ENCODE measurements at regions not wholly inside any gene's neighbourhood (a gene's known extent, or its start where the extent isn't known, plus 50 kb on each side); places are given as distances from the start of the nearest gene placed in this dataset.

GRCh38 chr2:204370172-204370718 is 175.0 kb upstream of the PARD3B start:
- no peaks in the 10 kb centered on the region for H3K27me3 ChIP-seq
- H3K9me3 ChIP-seq: no peaks in the 10 kb centered on the region
- no peaks in the 10 kb centered on the region for H3K36me3 ChIP-seq
- WGBS, 2 donors: 57 to 68% methylated on average over 4 of the region's 4 CpGs
- TF ChIP-seq POLR2AphosphoS5 (IDR thresholded peaks at IDR 0.05): no peak
- no peak for TF ChIP-seq POLR2A (IDR thresholded peaks at IDR 0.05)
- no peak for TF ChIP-seq CTCF (IDR thresholded peaks at IDR 0.05)
- TF ChIP-seq EP300 (IDR thresholded peaks at IDR 0.05): no peak
- no peak overlapping the region for H3K4me3 ChIP-seq
- intact Hi-C loops (cut with DNase I): no loop called here
- H3K4me1 ChIP-seq: no peaks in the 10 kb centered on the region
- no peak overlapping the region for H3K27ac ChIP-seq
- DNase-seq: no peak

DNA sequence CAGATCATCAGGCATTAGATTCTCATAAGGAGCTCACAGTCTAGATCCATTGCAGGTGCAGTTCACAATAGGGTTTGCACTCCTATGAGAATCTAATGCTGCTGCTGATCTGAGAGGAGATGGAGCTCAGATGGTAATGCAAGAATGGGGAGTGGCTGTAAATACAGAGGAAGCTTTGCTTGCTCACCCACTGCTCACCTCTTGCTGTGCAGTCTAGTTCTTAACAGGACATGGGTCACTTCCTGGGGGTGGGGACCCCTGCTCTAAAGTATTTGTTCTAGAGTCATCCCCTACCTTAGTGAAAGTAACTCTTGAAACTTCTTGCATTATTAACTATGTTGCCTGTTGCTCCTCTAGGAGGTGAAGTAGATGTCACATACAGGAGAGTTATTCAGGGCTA is 171.3 kb upstream of the PARD3B start:
- Histone ChIP-seq H3K36me3 (no peaks in the 10 kb centered on the region), H3K27me3 (no peaks in the 10 kb centered on the region), H3K27ac (no peak overlapping the region), H3K4me1 (no peaks in the 10 kb centered on the region), H3K9me3 (no peaks in the 10 kb centered on the region), H3K4me3 (no peak overlapping the region)
- intact Hi-C loops (cut with DNase I): no loop called here
- DNase-seq: no peak
- TF ChIP-seq CTCF (IDR thresholded peaks at IDR 0.05) (no peak), EP300 (IDR thresholded peaks at IDR 0.05) (no peak), POLR2AphosphoS5 (IDR thresholded peaks at IDR 0.05) (no peak), POLR2A (IDR thresholded peaks at IDR 0.05) (no peak)

DNA sequence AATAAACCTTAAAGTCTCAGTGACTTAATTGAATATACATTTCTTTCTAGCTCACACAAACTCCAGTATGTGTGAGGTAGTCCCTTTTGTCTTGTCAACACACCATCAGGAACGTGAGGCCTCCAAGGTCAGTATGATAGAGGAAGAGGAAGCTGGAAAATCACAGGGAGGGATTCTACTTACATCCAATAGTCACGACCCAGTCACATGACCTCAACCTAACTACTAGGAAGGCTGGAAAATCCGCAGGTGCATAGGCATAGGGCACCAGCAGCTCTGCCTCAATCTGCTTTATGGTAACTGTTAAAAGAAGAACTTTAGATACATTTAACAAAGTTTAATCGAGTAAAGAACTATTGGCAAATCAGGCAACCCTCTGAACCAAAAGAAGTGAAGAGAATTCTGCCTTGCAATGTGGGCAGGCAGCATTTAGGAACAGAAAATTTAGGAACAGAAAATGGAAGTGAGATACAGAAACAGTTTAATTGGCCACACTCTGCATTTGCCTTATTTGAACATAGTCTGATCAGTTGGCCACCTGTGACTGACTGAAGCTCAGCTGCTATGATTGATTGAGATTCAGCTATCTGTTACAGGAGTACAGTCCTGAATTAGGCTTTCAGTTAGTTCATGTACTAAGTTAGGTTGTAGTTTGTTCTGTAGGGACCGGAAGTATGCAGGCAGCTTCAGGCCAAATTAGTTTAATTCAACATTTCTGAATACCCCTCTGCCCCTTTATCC is 165.0 kb upstream of the PARD3B start:
- TF ChIP-seq EP300 (IDR thresholded peaks at IDR 0.05) (no peak), POLR2A (IDR thresholded peaks at IDR 0.05) (no peak), POLR2AphosphoS5 (IDR thresholded peaks at IDR 0.05) (no peak), CTCF (IDR thresholded peaks at IDR 0.05) (no peak)
- H3K27me3 ChIP-seq: no peaks in the 10 kb centered on the region
- no peaks in the 10 kb centered on the region for H3K9me3 ChIP-seq
- H3K4me1 ChIP-seq: no peaks in the 10 kb centered on the region
- no peak for DNase-seq
- intact Hi-C loops (cut with DNase I): no loop called here
- H3K36me3 ChIP-seq: no peaks in the 10 kb centered on the region
- no peak overlapping the region for H3K4me3 ChIP-seq
- H3K27ac ChIP-seq: no peak overlapping the region
- 58 to 74% methylated on average over 5 of the region's 5 CpGs for WGBS, 2 donors

GRCh38 chr2:204386668-204387067 is 158.6 kb upstream of the PARD3B start:
- TF ChIP-seq POLR2AphosphoS5 (IDR thresholded peaks at IDR 0.05): no peak
- TF ChIP-seq EP300 (IDR thresholded peaks at IDR 0.05): no peak
- no peak for TF ChIP-seq CTCF (IDR thresholded peaks at IDR 0.05)
- no peak for TF ChIP-seq POLR2A (IDR thresholded peaks at IDR 0.05)
- Histone ChIP-seq H3K27ac (no peak overlapping the region), H3K36me3 (no peaks in the 10 kb centered on the region), H3K9me3 (no peaks in the 10 kb centered on the region), H3K4me3 (no peak overlapping the region), H3K4me1 (no peaks in the 10 kb centered on the region), H3K27me3 (no peaks in the 10 kb centered on the region)
- DNase-seq: no peak
- intact Hi-C loops (cut with DNase I): no loop called here
- WGBS, 2 donors: 86 to 90% methylated on average over 2 of the region's 2 CpGs

GRCh38 chr2:204389120-204389519 is 156.2 kb upstream of the PARD3B start:
- no peak for DNase-seq
- no peak overlapping the region for H3K27ac ChIP-seq
- no peaks in the 10 kb centered on the region for H3K36me3 ChIP-seq
- 90 to 97% methylated on average over 1 of the region's 1 CpG for WGBS, 2 donors
- no peak for TF ChIP-seq CTCF (IDR thresholded peaks at IDR 0.05)
- no peak for TF ChIP-seq POLR2A (IDR thresholded peaks at IDR 0.05)
- TF ChIP-seq EP300 (IDR thresholded peaks at IDR 0.05): no peak
- no peak for TF ChIP-seq POLR2AphosphoS5 (IDR thresholded peaks at IDR 0.05)
- intact Hi-C loops (cut with DNase I): no loop called here
- no peaks in the 10 kb centered on the region for H3K27me3 ChIP-seq
- no peaks in the 10 kb centered on the region for H3K9me3 ChIP-seq
- no peak overlapping the region for H3K4me3 ChIP-seq
- no peaks in the 10 kb centered on the region for H3K4me1 ChIP-seq
